Suprapubic skin (tissue), 4 donors: ENCODE measurements at regions not wholly inside any gene's neighbourhood (a gene's known extent, or its start where the extent isn't known, plus 50 kb on each side); places are given as distances from the start of the nearest gene placed in this dataset.

Source experiments
- CTCF ChIP-seq, 2 donors: fragments of 200-600 bp in 1 of 2; fragments of 450-650 bp in 1 of 2; sonication (generic) in 1 of 2; IDR thresholded peaks; one replicate each; pipeline ENCODE4 v1.5.1; 2016 to 2019; ENCODE audit warnings: antibody characterized with exemption in 2 of 2, mild to moderate bottlenecking in 1 of 2, moderate library complexity in 1 of 2
- POLR2A ChIP-seq, 2 donors: fragments of 450-650 bp; IDR thresholded peaks; one replicate each; pipeline ENCODE4 v1.6.1; 2017; ENCODE audit warnings: antibody characterized with exemption in 2 of 2, mild to moderate bottlenecking in 2 of 2, moderate library complexity in 2 of 2
- POLR2AphosphoS5 ChIP-seq, 3 donors: sonication (generic); formaldehyde crosslinking; IDR thresholded peaks; one replicate each; pipeline ENCODE4 v1.6.1; 2017; ENCODE audit warnings: antibody characterized with exemption in 3 of 3

- TF ChIP-seq POLR2A (IDR thresholded peaks at IDR 0.05) (no peak), CTCF (IDR thresholded peaks at IDR 0.05) (no peak), POLR2AphosphoS5 (IDR thresholded peaks at IDR 0.05) (no peak)
These were observed 62.5 kb upstream of the HRH1 start for GRCh38 chr3:11091791-11092190.
